Right renal cortex interstitium (tissue), 3 donors: ENCODE measurements at regions not wholly inside any gene's neighbourhood (a gene's known extent, or its start where the extent isn't known, plus 50 kb on each side); places are given as distances from the start of the nearest gene placed in this dataset.

Experiments
- DNase-seq, 3 donors: peaks; one replicate each; pipeline ENCODE4 v3.0.0-alpha.2; 2013; ENCODE audit warnings: low read depth in 3 of 3, low spot score in 2 of 3

DNA sequence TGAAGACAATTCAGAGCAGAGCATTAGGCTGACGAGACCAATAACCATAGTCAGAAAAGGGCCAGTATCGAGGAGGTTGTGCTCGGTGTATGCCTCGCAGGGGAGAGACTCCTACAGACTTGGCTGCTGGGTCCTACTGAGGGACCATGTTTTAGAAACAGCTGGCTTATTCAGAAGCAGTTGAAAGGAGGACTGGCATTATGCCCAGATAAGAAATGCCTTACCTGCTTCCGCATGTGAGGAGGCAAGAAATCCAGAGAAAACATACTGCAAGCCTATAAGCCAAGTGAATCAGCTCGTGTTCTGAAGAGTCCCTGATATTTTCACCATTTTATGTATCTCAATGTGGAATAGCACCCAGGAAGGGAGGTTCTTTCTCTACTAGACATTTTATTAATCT, 434.7 kb downstream of the GRB14 start:
- DNase-seq = no peak

DNA sequence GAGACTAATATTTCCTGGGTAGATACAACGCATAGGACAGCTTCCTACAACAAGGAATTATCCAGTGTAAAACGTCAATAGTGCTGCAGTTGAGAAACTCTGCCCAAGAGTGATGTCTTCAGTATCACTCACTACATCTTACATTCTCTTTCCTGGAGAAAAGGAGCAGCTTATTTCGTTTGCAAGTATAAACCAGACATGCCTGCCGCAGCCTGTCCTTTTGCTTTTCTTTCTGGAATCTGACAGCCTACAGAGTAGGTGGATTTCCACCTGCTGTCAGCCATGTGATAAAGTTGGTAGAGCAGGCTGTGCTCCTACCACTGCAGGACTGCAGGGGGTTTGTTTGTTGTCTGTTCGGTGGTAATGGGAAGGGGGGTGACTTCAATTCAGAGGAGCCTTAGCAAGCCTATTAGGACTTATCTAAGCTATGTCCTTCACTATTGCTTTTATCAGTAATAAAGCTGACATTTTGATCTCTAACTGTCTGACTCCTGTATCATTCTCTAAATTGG, 439.1 kb downstream of the GRB14 start:
- no peak for DNase-seq

DNA sequence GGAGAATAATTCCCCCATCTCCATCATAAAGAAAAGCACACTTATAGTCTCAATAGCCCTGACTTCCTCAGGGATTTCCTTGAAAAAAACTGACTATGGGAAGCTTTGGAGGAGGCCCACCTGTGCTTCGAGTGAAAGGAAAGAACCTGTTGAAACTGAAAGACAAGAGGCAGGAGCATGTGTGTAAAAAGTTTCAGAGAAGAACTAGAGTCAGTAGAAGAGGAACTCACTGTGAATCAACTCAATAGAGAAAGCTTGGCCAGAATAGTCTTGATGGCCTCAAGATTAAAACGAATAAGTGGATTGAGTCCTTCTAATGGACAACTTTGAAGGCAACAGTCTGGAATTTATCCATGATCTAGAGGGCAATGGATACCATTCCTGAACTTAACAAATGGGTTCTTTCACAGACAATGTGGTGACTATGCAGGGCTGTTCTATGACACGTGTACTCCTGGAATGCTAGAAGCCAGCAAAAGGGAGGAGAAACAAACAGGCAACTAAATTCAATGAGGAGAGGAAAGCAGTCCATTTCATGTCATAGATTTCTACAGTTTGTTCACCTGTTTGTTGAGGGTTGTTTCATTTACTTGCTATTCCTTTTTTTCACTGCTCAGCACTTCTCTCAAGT, 442.3 kb downstream of the GRB14 start:
- DNase-seq = no peak

DNA sequence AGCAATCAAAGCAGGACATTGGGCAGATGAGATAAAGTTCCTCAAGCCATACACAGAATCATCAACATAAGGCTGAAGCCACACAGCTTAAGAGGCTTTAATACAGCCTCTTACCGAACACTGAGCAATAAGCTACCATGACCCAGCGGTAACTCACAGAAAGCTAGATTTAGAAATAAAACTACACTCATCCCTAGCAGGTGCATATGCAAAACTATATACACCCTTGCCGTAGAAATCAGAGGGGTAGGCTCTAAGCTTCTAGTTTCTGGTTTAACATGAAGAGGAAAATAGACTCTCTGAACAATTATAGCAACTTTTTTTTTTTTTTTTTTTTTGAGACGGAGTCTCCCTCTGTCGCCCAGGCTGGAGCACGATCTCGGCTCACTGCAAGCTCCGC, 428.8 kb upstream of the FIGN start:
- no peak for DNase-seq

DNA sequence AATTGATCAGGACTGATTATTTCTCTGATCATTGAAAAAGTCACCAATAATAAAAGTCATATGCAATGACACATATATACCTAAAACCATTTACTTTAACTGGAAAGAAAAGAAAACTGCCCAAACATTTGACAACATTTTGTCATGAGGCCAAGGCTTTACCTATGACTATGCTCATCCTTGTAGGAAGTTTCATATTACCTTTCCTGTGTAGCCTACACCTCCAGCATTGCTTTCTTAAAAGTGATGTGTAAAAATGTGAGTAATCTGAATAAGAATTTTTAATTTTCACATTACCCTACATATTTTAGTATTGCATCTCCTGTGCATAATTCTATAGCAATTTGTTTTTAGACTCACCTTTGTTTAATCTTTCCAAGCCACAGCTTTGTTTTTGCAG, 419.8 kb upstream of the FIGN start:
- DNase-seq = no peak

DNA sequence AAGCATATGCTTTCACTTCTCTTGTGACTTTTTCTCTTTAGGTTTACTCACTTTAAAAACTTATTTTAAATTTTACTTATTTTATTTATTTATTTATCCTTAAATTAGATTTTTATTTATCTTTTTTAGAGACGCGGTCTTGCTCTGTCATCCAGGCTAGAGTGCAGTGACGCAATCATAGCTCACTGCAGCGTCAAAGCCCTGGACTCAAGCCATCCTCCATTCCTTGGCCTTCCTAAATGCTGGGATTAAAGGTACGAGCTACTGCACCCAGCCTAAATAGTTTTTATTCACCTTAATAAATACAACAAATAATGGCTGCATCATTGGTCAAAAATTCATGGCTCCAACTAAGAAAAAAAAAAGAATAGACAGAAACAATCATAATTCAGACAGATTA, 415.7 kb upstream of the FIGN start:
- DNase-seq = no peak

DNA sequence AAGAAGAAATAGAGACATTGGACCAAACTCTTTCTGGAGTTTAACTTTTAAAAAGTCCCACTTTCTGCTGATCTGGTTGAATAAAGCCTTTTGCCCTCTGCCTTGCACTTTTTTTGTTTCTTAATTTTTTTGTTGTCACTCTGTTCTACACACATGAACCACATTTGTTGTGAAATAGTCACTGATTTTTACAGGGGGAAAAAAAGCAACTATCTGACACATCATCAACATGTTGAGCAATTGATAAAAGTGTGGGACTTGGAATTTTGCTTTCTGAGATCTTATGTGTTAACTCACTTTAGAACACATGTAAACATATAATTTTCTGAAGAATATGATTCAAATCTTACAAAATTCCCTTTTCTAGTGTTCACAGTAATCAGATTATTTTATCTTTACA, 414.8 kb upstream of the FIGN start:
- DNase-seq = no peak

DNA sequence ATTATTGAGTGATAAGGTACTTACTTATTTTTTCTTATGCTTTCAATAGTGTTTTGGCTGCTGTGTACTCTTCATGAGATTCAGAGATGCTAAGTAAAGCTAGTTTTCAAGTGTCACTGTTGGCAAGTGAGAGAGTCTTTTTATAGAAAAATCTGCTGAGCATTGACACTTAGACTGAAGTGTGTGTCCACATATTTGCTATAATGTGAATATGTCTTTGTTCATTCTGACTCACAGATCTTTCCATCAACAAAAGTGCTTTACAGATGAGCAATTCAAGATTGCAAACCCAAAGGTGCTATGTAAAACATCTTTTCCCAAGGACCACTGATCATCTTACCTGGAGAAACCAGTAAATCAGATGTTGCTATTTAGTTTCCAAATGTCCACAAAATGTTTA, 410.6 kb upstream of the FIGN start:
- DNase-seq = no peak

DNA sequence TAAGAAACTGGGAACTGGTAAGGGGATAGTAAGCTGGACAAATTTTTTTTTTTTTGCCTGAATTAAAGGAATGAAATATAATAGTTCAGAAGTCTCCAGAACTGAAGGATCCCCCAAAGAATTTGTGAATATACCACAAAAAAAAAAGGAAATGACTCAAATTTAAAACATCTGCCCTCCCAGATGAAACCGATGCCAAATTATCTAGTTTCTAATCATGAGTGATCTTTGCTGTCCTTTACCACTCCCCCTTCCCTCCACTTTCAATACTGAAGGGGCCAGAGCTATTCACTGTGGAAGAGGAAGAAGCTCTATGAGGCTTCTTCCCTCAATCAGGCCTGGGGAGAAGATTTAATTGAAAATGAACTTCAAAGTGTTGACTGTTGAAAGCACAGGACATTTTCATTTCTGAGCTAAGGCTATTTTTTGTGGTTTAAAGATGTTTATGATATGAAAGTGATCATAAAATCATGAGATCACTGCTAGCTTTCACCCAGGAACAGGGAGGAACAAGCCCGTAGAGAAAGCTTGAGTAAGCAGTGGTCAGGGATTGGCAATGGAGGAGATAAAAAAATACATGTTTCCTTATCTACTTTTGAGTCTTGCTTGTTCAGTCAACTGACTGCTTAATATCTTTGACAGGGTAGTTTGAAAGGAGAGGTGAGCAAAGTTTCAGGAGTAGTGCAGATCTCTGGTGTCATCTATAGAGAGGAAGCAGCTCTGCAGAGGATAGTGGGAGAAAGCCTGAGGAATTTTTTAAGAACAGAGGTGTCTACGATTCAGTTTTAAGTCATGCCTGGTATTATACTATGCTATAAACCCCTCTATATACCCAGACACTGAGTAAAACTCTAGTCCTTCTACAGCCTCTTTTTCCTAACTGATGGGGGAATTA, 409.5 kb upstream of the FIGN start:
- no peak for DNase-seq

DNA sequence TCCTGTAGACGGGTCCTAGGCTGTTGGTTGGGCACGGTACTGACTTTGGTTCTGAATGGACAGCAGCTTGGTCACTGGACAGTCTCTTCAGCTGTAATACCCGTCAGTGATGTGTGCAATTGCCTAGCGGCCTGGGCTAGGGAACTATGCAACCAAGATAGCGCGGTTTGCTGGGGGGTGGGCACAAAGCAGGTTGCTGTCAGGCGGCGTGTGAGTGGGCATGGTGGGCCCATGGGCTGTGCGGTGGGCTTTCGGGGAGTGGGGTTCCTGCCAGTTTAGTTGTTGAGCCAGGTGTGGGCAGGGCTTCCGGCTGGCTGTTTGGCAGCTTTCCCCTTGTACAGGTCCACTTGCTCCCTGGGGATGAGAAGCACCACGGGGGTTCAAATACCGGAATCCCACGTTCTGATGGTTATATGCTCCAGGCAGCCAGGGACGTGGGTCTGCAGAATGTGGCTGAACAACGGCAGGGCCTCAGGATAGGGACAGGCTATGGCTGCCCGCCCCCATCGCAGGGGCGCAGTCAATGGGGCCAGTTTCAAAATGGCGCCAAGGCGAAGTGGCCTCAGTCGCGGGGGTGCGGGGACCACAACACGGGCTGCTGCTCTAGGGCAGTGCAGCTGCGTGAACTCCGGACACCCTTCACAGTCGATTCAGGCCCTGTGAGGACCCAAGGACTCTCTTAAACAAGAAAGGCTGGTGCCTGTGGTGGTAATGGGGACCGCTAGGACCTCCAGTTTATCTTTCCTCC, 407.5 kb upstream of the FIGN start:
- DNase-seq = no peak

DNA sequence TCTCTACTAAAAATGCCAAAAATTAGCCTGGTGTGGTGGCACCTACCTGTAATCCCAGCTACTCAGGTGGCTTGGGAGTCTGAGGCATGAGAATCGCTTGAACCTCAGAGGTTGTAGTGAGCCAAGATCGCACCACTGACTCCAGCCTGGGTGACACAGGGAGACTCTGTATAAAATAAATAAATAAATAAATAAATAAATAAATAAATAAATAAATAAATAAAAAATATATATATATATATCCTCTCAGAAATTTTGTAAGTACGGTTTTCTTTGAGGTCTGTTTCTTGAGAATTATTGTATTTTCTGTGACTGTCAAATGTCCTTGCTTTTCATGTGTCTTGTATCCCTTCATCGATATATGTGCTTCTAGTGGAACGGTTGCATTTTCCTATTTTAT, 406.9 kb upstream of the FIGN start:
- DNase-seq = no peak

DNA sequence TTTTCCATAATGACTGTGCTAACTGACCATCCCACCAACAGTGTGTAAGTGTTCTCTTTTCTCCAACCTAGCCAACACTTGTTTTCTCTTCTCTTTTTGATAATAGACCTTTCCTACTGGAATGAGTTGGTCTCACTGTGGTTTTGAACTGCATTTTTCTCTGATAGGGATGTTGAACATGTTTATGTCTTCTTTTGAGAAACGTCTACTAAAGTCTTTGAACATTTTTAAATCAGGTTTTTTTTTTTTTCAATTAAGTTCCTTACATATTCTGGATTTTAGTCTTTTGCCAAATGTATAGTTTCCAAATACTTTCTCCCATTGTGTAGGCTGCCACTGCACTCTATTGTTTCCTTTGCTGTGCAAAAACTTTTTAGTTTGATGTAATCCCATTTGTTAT, 405.5 kb upstream of the FIGN start:
- no peak for DNase-seq

DNA sequence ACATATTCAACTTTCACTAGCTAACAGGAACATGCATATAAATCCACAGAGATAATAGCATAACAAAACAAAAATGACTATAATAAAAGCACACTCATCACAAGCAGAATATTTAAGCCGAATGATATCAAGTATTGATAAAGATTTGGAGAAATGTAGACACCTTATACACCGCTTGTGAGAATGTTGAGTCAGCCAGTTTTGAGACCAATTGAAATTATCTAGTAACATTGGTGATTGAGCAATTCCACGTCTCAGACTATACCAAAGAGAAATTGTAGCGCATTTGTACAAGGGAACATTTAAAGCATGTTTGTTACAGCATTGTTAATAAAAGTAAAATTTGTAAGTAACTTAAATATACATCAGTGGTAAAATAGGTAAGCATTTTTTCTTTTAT, 402.9 kb upstream of the FIGN start:
- DNase-seq = no peak

DNA sequence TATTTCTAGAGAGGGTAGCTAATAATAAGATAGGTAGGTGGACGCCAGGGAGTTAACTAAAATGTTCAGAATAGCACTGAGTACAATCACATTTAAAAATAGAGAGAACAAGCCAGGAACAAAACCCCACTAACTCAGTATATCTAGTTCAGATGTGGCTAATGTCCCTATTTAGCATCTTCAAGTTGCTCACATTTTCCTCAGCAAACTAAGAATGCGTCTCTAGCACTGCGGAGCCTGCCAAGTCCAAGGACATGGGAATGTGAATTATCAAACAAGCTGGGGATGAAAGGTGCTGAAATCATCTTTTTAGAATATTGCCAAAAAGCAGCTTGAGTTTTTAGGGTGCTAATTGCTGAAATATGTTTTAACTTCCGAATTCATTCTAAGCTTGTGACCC, 398.5 kb upstream of the FIGN start:
- no peak for DNase-seq

DNA sequence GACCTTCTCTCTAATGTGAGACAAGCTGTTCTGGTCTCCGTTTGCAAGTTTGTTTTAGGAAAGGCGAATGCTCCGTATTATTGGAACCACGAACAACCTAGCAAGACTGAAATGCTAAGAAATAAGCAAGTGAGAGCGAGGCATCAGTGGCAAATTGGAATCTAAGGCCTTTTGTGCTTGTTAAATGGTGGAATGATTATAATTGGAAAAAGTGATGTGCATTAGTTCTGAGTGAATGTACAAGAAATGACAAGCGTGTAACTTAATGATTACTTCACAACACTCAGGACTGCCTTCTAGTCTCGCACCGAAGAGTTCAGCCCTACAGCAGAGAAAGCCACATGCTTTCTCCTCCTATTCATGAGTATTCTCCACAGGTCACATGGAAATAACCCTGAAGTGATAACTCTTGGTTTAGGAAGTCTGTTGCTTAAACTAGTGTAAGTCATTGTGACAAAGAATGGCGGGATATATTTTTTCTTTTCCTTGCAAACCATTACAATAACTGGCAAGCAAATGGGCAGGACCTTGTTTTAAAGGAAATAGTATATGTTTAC, 392.2 kb upstream of the FIGN start:
- no peak for DNase-seq

DNA sequence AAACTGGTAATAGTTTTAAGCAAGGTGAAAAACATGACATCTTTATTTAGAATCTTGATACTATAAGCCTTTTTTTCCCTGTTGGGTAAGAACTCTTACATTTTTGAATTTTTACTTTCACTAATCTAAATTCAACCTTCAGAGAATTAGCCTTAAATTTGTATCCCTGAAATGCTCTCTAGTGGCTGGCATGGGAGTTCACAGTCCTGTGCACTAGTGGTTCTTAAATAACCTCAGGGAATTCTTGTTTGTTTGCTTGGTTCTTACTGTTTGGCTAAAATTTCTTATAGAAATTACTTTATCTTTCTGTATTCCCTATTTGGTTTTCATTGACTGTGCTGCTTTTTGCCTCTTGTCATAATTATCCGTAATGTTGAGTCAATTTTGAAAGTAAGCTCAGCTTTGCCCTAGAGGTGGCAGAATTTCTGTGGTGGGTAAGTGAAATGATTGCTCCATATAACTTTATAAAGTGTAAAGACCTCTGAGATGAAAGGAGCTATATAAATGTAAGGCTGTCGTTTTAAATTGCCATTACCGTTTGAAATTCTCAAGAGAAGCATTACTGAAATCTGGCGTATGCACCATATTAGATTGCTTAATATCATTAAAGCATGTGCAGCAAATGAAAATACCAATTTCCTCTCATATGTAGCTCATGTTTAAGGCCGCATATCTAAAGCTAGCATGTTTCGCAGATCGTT, 391.3 kb upstream of the FIGN start:
- no peak for DNase-seq

DNA sequence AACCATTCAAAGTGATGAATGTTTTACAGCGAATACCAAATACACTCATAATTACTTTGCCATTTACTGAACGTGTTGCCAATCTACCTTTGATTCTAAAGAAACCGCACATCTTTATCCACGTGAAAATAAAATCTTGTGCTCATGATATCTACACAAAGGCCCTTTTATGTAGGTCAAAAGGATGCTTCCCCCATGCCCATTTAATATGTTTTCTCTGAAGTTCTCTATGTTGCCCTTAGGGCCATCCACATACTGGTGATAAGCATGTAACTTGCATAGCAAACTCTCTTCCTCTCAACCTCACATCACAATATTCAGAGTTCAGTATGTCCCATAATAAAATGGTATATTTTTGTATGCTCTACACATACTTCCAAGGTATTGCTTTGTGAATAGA, 380.0 kb upstream of the FIGN start:
- no peak for DNase-seq

DNA sequence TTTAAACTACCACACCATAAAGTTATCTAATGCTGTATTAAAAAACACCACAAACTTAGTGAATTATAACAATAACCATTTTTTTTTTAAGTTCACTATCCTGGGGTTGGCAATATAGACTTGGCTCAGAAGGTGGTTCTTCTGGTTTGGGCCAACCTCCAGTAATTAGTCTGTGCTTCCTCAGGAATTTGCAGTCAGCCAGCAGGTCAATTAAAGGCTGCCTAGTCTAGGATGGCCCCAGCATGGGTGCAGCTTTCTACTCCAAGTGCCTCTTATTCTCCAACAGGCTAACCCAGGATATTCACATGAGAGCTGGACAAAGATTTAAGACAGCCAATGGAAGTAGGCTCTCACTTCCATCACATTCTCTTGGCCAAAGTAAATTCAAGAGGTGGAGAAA, 379.1 kb upstream of the FIGN start:
- DNase-seq = no peak

DNA sequence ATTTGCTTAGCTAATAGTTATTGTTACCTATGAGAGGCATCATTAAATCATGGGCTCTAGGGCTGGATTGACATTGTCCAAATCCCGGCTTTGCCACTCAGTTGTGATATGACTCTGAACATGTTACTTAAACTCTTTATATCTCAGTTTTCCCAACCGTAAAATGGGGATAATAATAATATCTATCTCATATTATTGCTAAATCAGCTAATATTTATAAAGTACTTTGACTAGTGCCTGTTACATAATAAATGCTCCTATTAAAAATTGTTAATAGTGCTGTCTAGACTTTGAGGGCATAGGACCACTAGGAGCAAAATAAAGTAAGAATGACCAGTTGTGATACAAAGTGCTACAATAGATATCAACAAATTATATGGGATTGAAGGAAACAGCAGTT, 376.3 kb upstream of the FIGN start:
- DNase-seq = no peak

DNA sequence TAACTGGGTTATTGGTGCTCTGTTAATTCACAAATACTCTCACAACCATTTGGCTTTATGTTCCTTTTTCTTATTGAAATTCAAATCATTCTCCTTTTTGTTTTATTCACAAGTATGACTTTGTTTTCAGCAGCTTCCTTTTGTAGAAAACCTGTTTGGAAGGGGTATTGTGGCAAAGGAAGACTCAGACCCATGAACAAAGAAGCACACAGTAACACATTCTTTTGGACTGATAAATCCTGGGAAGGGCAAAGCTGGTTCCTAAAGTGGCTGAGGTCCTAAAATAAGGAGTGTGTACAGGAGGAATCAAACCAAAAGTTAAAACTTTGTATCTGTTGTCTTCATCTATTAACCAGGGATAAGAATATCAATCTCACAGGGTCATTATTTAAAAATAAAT, 374.7 kb upstream of the FIGN start:
- no peak for DNase-seq

DNA sequence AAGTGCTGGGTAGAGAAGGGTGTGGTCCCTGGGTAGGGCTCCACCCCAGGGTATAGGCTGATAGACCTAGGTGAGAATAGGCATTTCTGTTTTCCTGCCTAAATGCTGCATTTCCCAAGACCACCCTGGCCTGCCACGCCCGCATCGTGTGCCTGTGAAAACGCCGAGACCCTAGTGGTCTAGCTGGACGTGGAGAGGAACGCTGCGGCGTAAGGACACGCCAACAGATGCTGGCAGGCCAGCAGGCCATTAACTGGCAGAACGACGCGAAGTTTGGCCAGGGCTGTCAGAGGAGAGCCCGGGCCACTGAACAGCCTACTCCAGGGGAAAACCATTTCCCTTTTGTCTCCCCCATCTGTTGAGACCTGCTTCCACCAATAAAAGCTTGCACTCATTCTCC, 373.2 kb upstream of the FIGN start:
- no peak for DNase-seq
